Glutamatergic neuron (in vitro differentiated cells): ENCODE measurements at regions not wholly inside any gene's neighbourhood (a gene's known extent, or its start where the extent isn't known, plus 50 kb on each side); places are given as distances from the start of the nearest gene placed in this dataset.

ENCODE experiments used
- DNase-seq: peaks from one replicate; pipeline ENCODE4 v3.0.0; 2022
- H3K27ac Mint-ChIP-seq: one replicate; pipeline ENCODE4 v1.8.0; 2020; ENCODE audit warnings: mild to moderate bottlenecking, mixed read lengths, inconsistent platforms; ENCODE audit not compliant: unreplicated experiment
- H3K27me3 Mint-ChIP-seq: one replicate; pipeline ENCODE4 v1.8.0; 2020; ENCODE audit warnings: mild to moderate bottlenecking, moderate library complexity, mixed read lengths, inconsistent platforms; ENCODE audit not compliant: unreplicated experiment
- H3K36me3 Mint-ChIP-seq: one replicate; pipeline ENCODE4 v1.8.0; 2020; ENCODE audit warnings: mild to moderate bottlenecking, mixed read lengths, inconsistent platforms; ENCODE audit not compliant: unreplicated experiment
- H3K4me1 Mint-ChIP-seq: one replicate; pipeline ENCODE4 v1.8.0; 2020; ENCODE audit warnings: mild to moderate bottlenecking, low read depth, mixed read lengths, inconsistent platforms; ENCODE audit not compliant: unreplicated experiment
- H3K4me3 Mint-ChIP-seq: one replicate; pipeline ENCODE4 v1.8.0; 2020; ENCODE audit warnings: mild to moderate bottlenecking, mixed read lengths, inconsistent platforms; ENCODE audit not compliant: unreplicated experiment
- H3K9me3 Mint-ChIP-seq: one replicate; pipeline ENCODE4 v1.8.0; 2020; ENCODE audit warnings: mild to moderate bottlenecking, moderate library complexity, mixed read lengths, inconsistent platforms; ENCODE audit not compliant: unreplicated experiment
- CTCF ChIP-seq: fragments of 200-600 bp; sonication (generic); IDR thresholded peaks from one replicate; pipeline ENCODE4 v1.5.0; 2021; ENCODE audit not compliant: partially characterized antibody, unreplicated experiment

DNA sequence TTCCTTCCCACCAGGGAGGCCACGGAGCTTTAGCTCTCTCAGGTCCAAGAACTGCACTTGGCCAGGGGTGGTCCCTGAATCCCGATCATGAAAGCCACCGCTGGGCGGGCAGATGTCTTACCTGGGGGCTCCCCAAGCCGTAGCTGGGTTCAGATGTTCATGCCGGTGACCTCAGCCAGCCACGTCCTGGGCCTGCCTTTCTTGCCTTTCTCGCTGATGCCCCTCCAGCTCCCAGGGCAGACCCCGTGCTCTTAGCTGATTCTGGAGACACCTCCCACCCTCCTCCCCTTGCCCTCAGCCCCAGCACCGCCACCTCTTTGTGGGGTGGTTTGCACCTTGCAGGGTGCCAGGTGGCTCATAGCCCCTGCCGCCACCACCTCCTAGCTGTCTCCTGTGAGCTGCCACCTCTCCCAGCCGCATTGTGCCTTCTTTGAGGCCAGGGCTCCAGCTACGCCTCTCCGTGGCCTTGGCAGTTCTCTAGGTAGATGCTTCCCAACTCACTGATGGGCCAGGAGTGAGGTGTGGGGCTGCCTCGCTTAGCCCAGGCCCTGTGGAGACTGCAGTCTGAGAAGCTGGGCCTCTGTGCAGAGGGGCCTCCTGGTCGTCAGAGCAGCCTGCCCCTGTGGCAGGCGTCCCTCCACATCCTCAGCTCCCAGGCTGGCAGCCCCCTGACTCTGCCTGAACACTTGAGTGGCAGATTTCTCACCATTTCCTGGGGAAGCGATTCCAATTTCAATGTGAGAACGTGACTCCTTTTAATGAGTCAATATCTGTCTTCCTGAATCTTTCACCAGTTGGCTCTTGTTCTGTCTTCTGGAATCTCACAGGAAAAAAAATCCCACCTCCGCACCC is 97.6 kb upstream of the B3GAT1 start:
- Mint-ChIP-seq H3K27me3 (peaks cover 5% of the 10 kb centered on the region), H3K36me3 (peaks cover 6% of the 10 kb centered on the region), H3K9me3 (peaks cover 6% of the 10 kb centered on the region), H3K4me3 (no peak overlapping the region), H3K27ac (peak overlapping the region; percentile 8), H3K4me1 (peaks cover 8% of the 10 kb centered on the region)
- TF ChIP-seq CTCF: no peak
- no peak for DNase-seq

GRCh38 chr11:134508219-134508990 is 96.4 kb upstream of the B3GAT1 start:
- TF ChIP-seq CTCF: no peak
- Mint-ChIP-seq H3K4me1 (peaks cover 15% of the 10 kb centered on the region), H3K36me3 (peaks cover 6% of the 10 kb centered on the region), H3K27me3 (peaks cover 4% of the 10 kb centered on the region), H3K4me3 (no peak overlapping the region), H3K27ac (no peak overlapping the region), H3K9me3 (peaks cover 5% of the 10 kb centered on the region)
- DNase-seq: no peak

DNA sequence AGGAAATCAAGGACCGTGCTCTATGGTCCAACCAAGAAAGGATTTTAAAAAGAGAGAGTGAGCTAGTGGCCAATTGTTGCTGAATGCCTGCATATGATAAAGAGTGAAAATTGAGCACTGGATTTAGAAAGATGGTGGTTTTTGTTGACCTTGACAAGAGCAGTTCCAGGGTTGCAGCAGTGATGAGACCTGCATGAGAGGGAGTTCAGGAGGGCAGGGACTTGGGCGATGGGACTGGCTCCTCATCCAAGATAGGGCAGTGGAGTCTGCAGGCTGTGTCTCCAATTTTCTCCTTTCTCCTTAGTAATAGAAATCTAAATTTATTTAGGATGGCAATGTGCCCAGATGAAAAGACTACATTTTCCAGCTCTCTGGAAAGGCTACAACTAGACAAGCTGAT is 94.0 kb upstream of the B3GAT1 start:
- peaks cover 19% of the 10 kb centered on the region for H3K4me1 Mint-ChIP-seq
- H3K27ac Mint-ChIP-seq: no peak overlapping the region
- H3K36me3 Mint-ChIP-seq: peaks cover 6% of the 10 kb centered on the region
- TF ChIP-seq CTCF: no peak
- no peak overlapping the region for H3K4me3 Mint-ChIP-seq
- no peak for DNase-seq
- peaks cover 8% of the 10 kb centered on the region for H3K9me3 Mint-ChIP-seq
- peaks cover 3% of the 10 kb centered on the region for H3K27me3 Mint-ChIP-seq

DNA sequence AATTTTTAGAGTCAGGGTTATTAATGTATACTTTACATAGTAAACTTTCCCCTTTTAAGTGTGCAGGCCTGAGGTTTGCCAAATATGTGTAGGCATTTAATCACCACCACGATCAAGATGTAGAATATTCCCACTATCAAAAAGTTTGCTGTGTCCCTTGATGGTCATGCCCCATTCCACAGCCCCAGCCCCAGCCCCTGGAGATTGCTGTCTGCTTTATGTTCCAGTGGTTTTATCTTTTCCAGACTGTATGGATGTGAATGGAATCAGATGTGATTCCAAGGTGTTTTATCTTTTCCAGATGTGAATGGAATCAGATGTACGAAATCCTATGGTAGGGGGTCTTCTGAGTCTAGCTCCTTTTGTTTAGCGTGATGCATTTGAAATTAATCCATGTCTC is 93.1 kb upstream of the B3GAT1 start:
- Mint-ChIP-seq H3K27me3 (peaks cover 3% of the 10 kb centered on the region), H3K27ac (no peak overlapping the region), H3K4me3 (no peak overlapping the region), H3K9me3 (peaks cover 8% of the 10 kb centered on the region), H3K4me1 (peaks cover 17% of the 10 kb centered on the region), H3K36me3 (peaks cover 6% of the 10 kb centered on the region)
- DNase-seq: no peak
- no peak for TF ChIP-seq CTCF
